Mesendoderm (in vitro differentiated cells): ENCODE measurements at regions not wholly inside any gene's neighbourhood (a gene's known extent, or its start where the extent isn't known, plus 50 kb on each side); places are given as distances from the start of the nearest gene placed in this dataset.

Source experiments
- DNase-seq: peaks from one replicate; pipeline ENCODE4 v3.0.0; 2013
- H2AK5ac ChIP-seq: 2 replicates; pipeline ENCODE4 v1.6.1; 2013; ENCODE audit warnings: low read length, inconsistent platforms
- H2BK120ac ChIP-seq: 2 replicates; pipeline ENCODE4 v1.6.1; 2013; ENCODE audit warnings: low read depth, mild to moderate bottlenecking, low read length, moderate library complexity, mixed read lengths
- H2BK15ac ChIP-seq: replicated peaks from 2 replicates; pipeline ENCODE4 v1.6.1; 2013; ENCODE audit warnings: low read depth, mild to moderate bottlenecking, moderate library complexity
- H2BK5ac ChIP-seq: 2 replicates; pipeline ENCODE4 v1.6.1; 2013; ENCODE audit warnings: low read length, inconsistent platforms
- H3K18ac ChIP-seq: 2 replicates; pipeline ENCODE4 v1.6.1; 2013; ENCODE audit warnings: mild to moderate bottlenecking, low read length, mixed read lengths
- H3K23ac ChIP-seq: one replicate; pipeline ENCODE4 v1.6.1; 2013; ENCODE audit warnings: low read length
- H3K27ac ChIP-seq: 2 replicates; pipeline ENCODE4 v1.5.1; 2013; ENCODE audit warnings: low read depth, mild to moderate bottlenecking, inconsistent platforms, low read length, moderate library complexity
- H3K27me3 ChIP-seq: 2 replicates; pipeline ENCODE4 v1.6.1; 2013; ENCODE audit warnings: low read length, control low read depth, mild to moderate bottlenecking, inconsistent platforms; ENCODE audit not compliant: insufficient read depth, poor library complexity
- H3K36me3 ChIP-seq: 2 replicates; pipeline ENCODE4 v1.6.1; 2013; ENCODE audit warnings: low read length, inconsistent platforms; ENCODE audit not compliant: control insufficient read depth, insufficient read depth
- H3K4ac ChIP-seq: one replicate; pipeline ENCODE4 v1.6.1; 2013; ENCODE audit warnings: low read depth, mild to moderate bottlenecking, low read length, moderate library complexity
- H3K4me1 ChIP-seq: 2 replicates; pipeline ENCODE4 v1.6.1; 2013; ENCODE audit warnings: low read depth, low read length, inconsistent platforms; ENCODE audit not compliant: control insufficient read depth
- H3K4me2 ChIP-seq: 2 replicates; pipeline ENCODE4 v1.6.1; 2013; ENCODE audit warnings: low read length
- H3K4me3 ChIP-seq: 2 replicates; pipeline ENCODE4 v1.5.1; 2013; ENCODE audit warnings: mild to moderate bottlenecking, low read length
- H3K56ac ChIP-seq: one replicate; pipeline ENCODE4 v1.6.1; 2013; ENCODE audit warnings: low read length
- H3K79me1 ChIP-seq: 2 replicates; pipeline ENCODE4 v1.6.1; 2013; ENCODE audit warnings: low read length, inconsistent platforms
- H3K79me2 ChIP-seq: 2 replicates; pipeline ENCODE4 v1.6.1; 2013; ENCODE audit warnings: mild to moderate bottlenecking, low read length; ENCODE audit not compliant: control insufficient read depth, insufficient read depth
- H3K9ac ChIP-seq: 2 replicates; pipeline ENCODE4 v1.6.1; 2013; ENCODE audit warnings: low read length, inconsistent platforms
- H4K5ac ChIP-seq: one replicate; pipeline ENCODE4 v1.6.1; 2013; ENCODE audit warnings: low read length
- H4K8ac ChIP-seq: one replicate; pipeline ENCODE4 v1.6.1; 2013; ENCODE audit warnings: low read depth, mild to moderate bottlenecking, control low read depth, low read length, moderate library complexity
- WGBS: extraction: QIAGEN DNeasy Blood & Tissue Kit; methylation state at CpG from one replicate; pipeline ENCODE4 v1.1.7; 2013; ENCODE audit warnings: low lambda C conversion rate, missing lambda C conversion rate; ENCODE audit not compliant: insufficient coverage; ENCODE audit errors: extremely low coverage; 5-methylcytosine and 5-hydroxymethylcytosine counted together

- Histone ChIP-seq H4K5ac (no peak overlapping the region), H3K56ac (no peak overlapping the region), H3K4me2 (no peak overlapping the region), H3K79me1 (no peaks in the 10 kb centered on the region), H2BK15ac (no peak overlapping the region), H3K18ac (no peak overlapping the region), H3K36me3 (no peaks in the 10 kb centered on the region), H3K79me2 (no peaks in the 10 kb centered on the region), H3K4me3 (no peak overlapping the region), H2BK5ac (no peak overlapping the region), H3K9ac (no peak overlapping the region), H2AK5ac (no peak overlapping the region), H2BK120ac (no peak overlapping the region), H3K23ac (no peak overlapping the region), H3K4ac (no peak overlapping the region), H3K27me3 (no peaks in the 10 kb centered on the region), H3K27ac (no peak overlapping the region), H4K8ac (no peak overlapping the region), H3K4me1 (peaks cover 4% of the 10 kb centered on the region)
- no peak for DNase-seq
- WGBS, result no CpG with 5 or more reads among the region's 5 CpGs
Observed at GRCh38 chr9:96160866-96161265, 141.1 kb downstream of the HSD17B3 start.

DNA sequence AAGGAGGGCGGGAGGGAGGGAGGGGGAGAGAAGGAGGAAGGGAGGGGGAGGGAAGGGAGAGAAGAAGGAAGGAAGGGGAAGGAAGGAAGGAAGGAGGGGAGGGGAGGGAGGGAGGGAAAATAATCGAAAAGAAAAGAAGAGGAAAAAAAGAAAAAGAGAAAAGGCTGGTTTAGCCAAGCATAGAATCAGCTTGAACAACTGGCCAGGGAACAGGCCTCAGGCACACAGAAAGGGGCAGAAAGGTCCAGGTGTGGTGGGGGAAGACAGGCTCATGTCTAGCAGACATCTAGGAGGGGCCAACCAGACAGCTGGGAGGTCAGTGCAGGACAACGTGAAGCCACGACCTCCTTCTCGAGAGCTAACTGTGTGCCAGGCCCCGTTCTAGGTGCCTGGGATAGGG is 141.8 kb downstream of the HSD17B3 start:
- H3K56ac ChIP-seq, result no peak overlapping the region
- no peak overlapping the region for H3K4ac ChIP-seq
- H2BK120ac ChIP-seq, result no peak overlapping the region
- no peak overlapping the region for H2AK5ac ChIP-seq
- no peak overlapping the region for H2BK5ac ChIP-seq
- H3K27ac ChIP-seq, result no peak overlapping the region
- H3K18ac ChIP-seq, result no peak overlapping the region
- no peaks in the 10 kb centered on the region for H3K27me3 ChIP-seq
- H4K8ac ChIP-seq, result no peak overlapping the region
- no peak overlapping the region for H4K5ac ChIP-seq
- 71% methylated on average over 1 of the region's 6 CpGs for WGBS
- no peak overlapping the region for H3K23ac ChIP-seq
- H3K79me2 ChIP-seq, result no peaks in the 10 kb centered on the region
- no peak overlapping the region for H3K4me2 ChIP-seq
- no peak overlapping the region for H2BK15ac ChIP-seq
- no peak overlapping the region for H3K9ac ChIP-seq
- DNase-seq, result no peak
- no peaks in the 10 kb centered on the region for H3K79me1 ChIP-seq
- H3K36me3 ChIP-seq, result no peaks in the 10 kb centered on the region
- H3K4me3 ChIP-seq, result no peak overlapping the region
- H3K4me1 ChIP-seq, result peaks cover 4% of the 10 kb centered on the region

DNA sequence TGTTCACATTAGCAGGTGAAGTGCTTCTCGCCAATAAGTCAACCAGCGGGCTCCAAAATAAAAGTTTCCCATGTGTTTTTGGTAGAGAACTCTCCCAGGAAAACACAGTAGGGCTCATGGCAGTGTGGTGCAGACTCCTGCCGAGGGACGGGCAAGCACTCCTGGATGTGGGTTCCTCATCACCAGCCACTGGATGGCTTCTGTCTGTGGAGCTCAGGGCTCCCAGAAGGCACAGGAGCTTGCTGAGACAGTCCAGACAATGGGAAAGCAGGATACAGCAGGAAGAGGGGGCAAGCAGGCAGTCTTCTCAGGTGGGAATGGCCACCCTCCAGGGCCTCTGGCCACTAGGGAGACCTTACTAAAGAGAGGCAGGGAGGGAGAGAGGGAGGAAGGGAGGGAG is 142.4 kb downstream of the HSD17B3 start:
- Histone ChIP-seq H2BK120ac (no peak overlapping the region), H3K36me3 (no peaks in the 10 kb centered on the region), H2BK15ac (no peak overlapping the region), H3K4me3 (no peak overlapping the region), H2AK5ac (no peak overlapping the region), H4K5ac (no peak overlapping the region), H3K23ac (no peak overlapping the region), H3K4me2 (no peak overlapping the region), H4K8ac (no peak overlapping the region), H3K79me1 (no peaks in the 10 kb centered on the region), H3K79me2 (no peaks in the 10 kb centered on the region), H3K4me1 (peaks cover 3% of the 10 kb centered on the region), H3K18ac (no peak overlapping the region), H3K9ac (no peak overlapping the region), H2BK5ac (no peak overlapping the region), H3K4ac (no peak overlapping the region), H3K27me3 (no peaks in the 10 kb centered on the region), H3K56ac (no peak overlapping the region), H3K27ac (no peak overlapping the region)
- WGBS, result no CpG with 5 or more reads among the region's 4 CpGs
- no peak for DNase-seq

GRCh38 chr9:96158909-96159575 is 142.9 kb downstream of the HSD17B3 start:
- H3K4me2 ChIP-seq, result no peak overlapping the region
- no peak overlapping the region for H2BK120ac ChIP-seq
- no peak overlapping the region for H3K4me3 ChIP-seq
- H4K8ac ChIP-seq, result no peak overlapping the region
- H3K79me2 ChIP-seq, result no peaks in the 10 kb centered on the region
- WGBS, result no CpG with 5 or more reads among the region's 9 CpGs
- no peak overlapping the region for H4K5ac ChIP-seq
- no peaks in the 10 kb centered on the region for H3K36me3 ChIP-seq
- H3K4me1 ChIP-seq, result no peaks in the 10 kb centered on the region
- H3K79me1 ChIP-seq, result no peaks in the 10 kb centered on the region
- H3K4ac ChIP-seq, result no peak overlapping the region
- H3K56ac ChIP-seq, result no peak overlapping the region
- no peak overlapping the region for H2BK15ac ChIP-seq
- no peaks in the 10 kb centered on the region for H3K27me3 ChIP-seq
- H2BK5ac ChIP-seq, result no peak overlapping the region
- H3K27ac ChIP-seq, result no peak overlapping the region
- H3K18ac ChIP-seq, result no peak overlapping the region
- no peak overlapping the region for H3K9ac ChIP-seq
- no peak overlapping the region for H3K23ac ChIP-seq
- DNase-seq, result no peak
- H2AK5ac ChIP-seq, result no peak overlapping the region

GRCh38 chr9:96158147-96158546 is 143.8 kb downstream of the HSD17B3 start:
- Histone ChIP-seq H3K23ac (no peak overlapping the region), H3K4me3 (no peak overlapping the region), H3K56ac (no peak overlapping the region), H3K4me2 (no peak overlapping the region), H3K27ac (no peak overlapping the region), H2AK5ac (no peak overlapping the region), H3K27me3 (no peaks in the 10 kb centered on the region), H4K8ac (no peak overlapping the region), H3K36me3 (no peaks in the 10 kb centered on the region), H3K18ac (no peak overlapping the region), H2BK15ac (no peak overlapping the region), H3K79me1 (no peaks in the 10 kb centered on the region), H3K79me2 (no peaks in the 10 kb centered on the region), H2BK120ac (no peak overlapping the region), H2BK5ac (no peak overlapping the region), H3K4me1 (no peaks in the 10 kb centered on the region), H3K4ac (no peak overlapping the region), H3K9ac (no peak overlapping the region), H4K5ac (no peak overlapping the region)
- DNase-seq, result no peak
- no CpG with 5 or more reads among the region's 8 CpGs for WGBS

GRCh38 chr9:96157675-96158074 is 144.3 kb downstream of the HSD17B3 start:
- Histone ChIP-seq H3K4me3 (no peak overlapping the region), H3K4me2 (no peak overlapping the region), H3K9ac (no peak overlapping the region), H3K4ac (no peak overlapping the region), H2BK15ac (no peak overlapping the region), H2BK120ac (no peak overlapping the region), H2AK5ac (no peak overlapping the region), H3K4me1 (no peaks in the 10 kb centered on the region), H4K8ac (no peak overlapping the region), H3K36me3 (no peaks in the 10 kb centered on the region), H3K79me2 (no peaks in the 10 kb centered on the region), H2BK5ac (no peak overlapping the region), H3K79me1 (no peaks in the 10 kb centered on the region), H3K23ac (no peak overlapping the region), H3K18ac (no peak overlapping the region), H3K56ac (no peak overlapping the region), H3K27ac (no peak overlapping the region), H3K27me3 (no peaks in the 10 kb centered on the region), H4K5ac (no peak overlapping the region)
- WGBS, result no CpG with 5 or more reads among the region's 1 CpG
- DNase-seq, result no peak
